Adipocyte (in vitro differentiated cells): ENCODE measurements at regions not wholly inside any gene's neighbourhood (a gene's known extent, or its start where the extent isn't known, plus 50 kb on each side); places are given as distances from the start of the nearest gene placed in this dataset.

Source experiments
- DNase-seq: peaks from one replicate; pipeline ENCODE4 v3.0.0-alpha.2; 2015; ENCODE audit warnings: low read depth
- H3K27me3 ChIP-seq: replicated peaks from 2 replicates; pipeline ENCODE4 v1.7.0; 2013; ENCODE audit warnings: mild to moderate bottlenecking, low read length, moderate library complexity; ENCODE audit not compliant: control insufficient read depth, insufficient read depth
- H3K36me3 ChIP-seq: 2 replicates; pipeline ENCODE4 v1.7.0; 2013; ENCODE audit warnings: low read length, mild to moderate bottlenecking, moderate library complexity; ENCODE audit not compliant: control insufficient read depth, insufficient read depth, severe bottlenecking
- H3K4me1 ChIP-seq: 2 replicates; pipeline ENCODE4 v1.7.0; 2013; ENCODE audit warnings: mild to moderate bottlenecking, low read length, moderate library complexity; ENCODE audit not compliant: control insufficient read depth, insufficient read depth
- H3K4me3 ChIP-seq: 2 replicates; pipeline ENCODE4 v1.7.0; 2013; ENCODE audit warnings: mild to moderate bottlenecking, low read length, moderate library complexity
- H3K9ac ChIP-seq: 2 replicates; pipeline ENCODE4 v1.7.0; 2013; ENCODE audit warnings: mild to moderate bottlenecking, low read length, moderate library complexity
- H3K9me3 ChIP-seq: 2 replicates; pipeline ENCODE4 v1.7.0; 2013; ENCODE audit warnings: mild to moderate bottlenecking, low read length, moderate library complexity; ENCODE audit not compliant: control insufficient read depth

DNA sequence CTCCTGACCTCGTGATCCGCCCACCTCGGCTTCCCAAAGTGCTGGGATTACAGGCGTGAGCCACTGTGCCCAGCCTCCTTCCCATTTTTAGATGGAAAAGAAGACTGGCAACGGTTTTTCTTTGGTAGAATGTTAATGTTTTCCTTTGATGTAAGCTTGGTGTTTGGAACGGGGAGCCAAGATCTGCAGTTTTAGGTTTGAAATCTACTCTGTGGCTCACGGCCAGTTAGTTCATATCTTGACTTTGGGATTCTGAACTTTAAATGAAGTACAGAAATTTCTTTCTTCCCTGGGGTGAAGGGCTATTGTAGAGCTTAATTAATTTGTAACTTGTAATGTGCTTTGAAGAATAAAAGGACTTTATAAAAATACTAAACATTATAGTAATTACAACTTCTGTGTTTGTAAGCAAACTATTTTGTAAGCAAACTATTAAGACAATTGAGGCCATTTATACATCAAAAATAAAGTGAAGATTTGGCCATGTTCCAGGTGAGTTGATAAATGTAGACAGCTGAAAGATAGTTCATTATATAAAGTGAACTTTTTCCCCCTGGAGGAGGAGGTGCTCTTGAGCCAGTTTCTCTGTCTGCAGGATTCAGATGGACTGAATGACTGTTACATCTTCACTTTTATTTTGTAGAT lies 117.1 kb upstream of the TUT7 start:
- H3K36me3 ChIP-seq, result no peaks in the 10 kb centered on the region
- no peaks in the 10 kb centered on the region for H3K9me3 ChIP-seq
- H3K9ac ChIP-seq, result no peak overlapping the region
- no peaks in the 10 kb centered on the region for H3K27me3 ChIP-seq
- H3K4me1 ChIP-seq, result peaks cover 11% of the 10 kb centered on the region
- H3K4me3 ChIP-seq, result no peak overlapping the region
- DNase-seq, result no peak

DNA sequence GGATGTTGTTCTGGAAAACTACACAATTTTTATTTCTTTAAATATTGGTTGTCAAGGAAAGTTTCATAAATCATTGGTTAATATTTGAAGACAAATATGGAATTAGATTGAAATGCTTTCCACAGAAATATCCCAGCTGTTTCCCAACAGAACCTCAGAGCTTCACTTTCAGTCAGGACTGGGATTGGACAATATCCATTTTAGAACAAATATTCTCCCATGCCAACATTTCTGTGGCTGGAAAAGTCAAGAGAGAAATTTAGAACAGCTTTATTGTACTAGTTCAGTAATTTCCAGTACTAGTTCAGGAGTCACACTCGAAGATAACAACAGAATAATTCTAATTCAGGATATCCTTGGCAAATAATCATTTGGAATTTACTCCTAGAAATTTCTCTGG lies 116.1 kb upstream of the TUT7 start:
- Histone ChIP-seq H3K4me3 (no peak overlapping the region), H3K36me3 (no peaks in the 10 kb centered on the region), H3K4me1 (peaks cover 11% of the 10 kb centered on the region), H3K9me3 (no peaks in the 10 kb centered on the region), H3K9ac (no peak overlapping the region), H3K27me3 (no peaks in the 10 kb centered on the region)
- DNase-seq, result peak; percentile 82

DNA sequence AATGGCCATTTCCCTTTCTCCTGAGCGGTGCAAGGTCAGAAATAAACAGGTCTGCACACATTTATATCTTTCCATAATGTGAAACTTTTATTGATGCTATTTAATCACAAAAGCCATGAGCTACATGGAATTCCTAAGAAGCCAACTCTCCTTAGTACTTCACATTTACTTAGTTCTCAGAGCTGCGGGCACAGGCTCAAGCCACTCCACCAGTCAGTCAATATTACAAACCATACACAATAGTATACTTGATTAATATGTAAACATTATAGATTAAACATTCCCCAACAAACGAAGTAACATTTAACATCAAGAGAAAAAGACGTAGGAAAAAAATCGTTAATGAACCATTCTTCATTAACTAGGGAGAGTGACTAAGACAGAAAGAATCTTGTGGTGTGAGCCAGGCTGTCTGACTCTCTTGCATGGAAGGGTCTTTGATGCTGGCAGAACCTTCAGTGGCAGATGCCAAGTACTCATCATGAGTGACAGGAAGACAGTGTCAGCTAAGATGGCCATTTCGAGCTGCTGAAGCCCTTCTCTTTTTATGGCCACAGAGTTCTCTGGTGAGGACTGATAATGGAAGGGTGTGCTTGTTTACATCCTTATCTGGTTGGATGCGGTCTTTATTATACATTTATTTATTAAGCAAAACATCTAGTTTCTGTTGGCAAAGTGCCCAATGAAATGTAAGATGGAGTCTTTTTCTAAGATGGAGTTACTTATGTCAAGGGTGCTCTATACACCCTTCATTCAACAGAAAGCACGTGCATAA lies 115.5 kb upstream of the TUT7 start:
- Histone ChIP-seq H3K9ac (no peak overlapping the region), H3K9me3 (no peaks in the 10 kb centered on the region), H3K4me1 (peaks cover 11% of the 10 kb centered on the region), H3K27me3 (peaks cover 1% of the 10 kb centered on the region), H3K36me3 (no peaks in the 10 kb centered on the region), H3K4me3 (no peak overlapping the region)
- no peak for DNase-seq

DNA sequence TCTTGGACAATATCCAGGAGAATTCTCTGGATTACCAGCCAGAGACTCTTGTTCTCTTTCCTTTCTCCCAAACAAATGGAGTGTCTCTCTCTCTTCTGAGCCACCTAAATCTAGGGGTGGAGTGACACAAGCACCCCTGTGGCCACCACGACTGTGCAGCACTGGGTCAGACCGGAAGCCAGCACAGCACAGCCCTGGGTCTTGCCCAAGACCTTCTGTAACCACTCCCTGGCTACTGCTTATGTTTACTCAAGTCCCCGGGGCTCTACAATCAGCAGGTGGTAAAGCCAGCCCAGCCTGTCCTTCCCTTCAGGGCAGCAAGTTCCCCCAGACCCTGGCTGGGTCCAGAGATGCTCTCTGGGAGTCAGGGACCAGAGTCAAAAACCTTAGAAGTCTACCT lies 110.0 kb upstream of the TUT7 start:
- H3K9ac ChIP-seq, result no peak overlapping the region
- H3K4me1 ChIP-seq, result peaks cover 14% of the 10 kb centered on the region
- no peak for DNase-seq
- no peak overlapping the region for H3K4me3 ChIP-seq
- no peaks in the 10 kb centered on the region for H3K36me3 ChIP-seq
- H3K9me3 ChIP-seq, result no peaks in the 10 kb centered on the region
- H3K27me3 ChIP-seq, result peaks cover 5% of the 10 kb centered on the region

DNA sequence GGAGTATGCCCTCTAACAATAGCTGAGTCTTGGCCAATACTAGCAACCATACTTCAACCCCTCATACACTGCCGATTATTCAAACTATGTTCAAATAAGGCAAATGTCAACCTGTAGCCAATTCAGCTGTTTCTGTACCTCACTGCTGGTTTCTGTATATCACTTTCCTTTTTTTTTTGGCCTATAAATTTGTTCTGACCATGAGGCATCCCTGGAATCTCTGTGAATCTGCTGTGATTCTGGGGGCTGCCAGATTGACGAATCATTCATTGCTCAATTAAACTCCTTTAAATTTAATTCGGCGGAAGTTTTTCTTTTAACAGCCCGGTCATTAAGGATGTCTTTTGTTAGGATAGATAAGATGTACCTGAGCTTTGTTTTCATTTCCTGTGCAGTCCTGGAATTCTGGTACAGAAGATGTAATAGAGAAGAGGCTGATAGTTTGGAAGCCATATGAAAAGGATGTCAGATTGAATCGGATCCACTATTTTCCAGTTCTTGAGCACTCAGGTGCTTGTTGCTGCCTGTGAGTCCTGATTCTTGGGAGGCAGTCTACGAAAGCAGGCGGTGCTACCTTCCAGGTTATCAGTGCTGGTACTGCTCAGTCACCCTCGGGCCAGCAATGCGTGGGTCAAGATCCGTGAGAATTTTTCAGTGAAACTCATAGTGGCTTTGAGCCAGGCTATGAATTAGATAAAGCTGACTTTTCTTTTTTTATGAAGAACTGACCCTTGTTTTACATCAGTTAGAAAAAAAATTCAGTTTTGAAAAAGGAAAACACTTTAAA lies 106.2 kb upstream of the TUT7 start:
- no peaks in the 10 kb centered on the region for H3K36me3 ChIP-seq

DNA sequence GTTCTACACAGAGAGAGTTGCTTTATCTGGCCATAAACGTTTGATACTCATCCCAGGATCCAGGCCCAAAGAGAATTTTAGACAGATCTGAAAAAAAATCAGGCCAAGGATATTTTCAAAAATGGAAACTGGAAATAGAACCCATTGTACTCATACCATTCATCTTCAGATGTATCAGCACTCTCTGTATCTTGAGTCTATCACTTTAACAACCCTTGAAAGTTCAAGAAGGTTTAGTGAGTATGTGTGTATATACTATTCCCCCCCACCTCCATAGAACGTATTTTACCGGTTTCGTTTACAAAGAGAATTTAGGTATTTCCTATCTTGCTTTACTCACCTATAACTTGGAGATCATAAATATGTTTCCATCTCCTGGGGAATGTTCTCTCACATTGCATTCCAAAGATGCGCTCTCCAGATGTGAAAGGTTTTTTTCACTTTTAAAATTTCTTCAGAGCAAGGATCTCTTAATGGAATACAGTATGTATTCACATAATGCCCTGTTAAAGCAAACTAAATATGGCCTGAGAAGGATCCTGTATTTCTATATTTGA lies 105.5 kb upstream of the TUT7 start:
- H3K4me1 ChIP-seq, result peaks cover 26% of the 10 kb centered on the region
- H3K27me3 ChIP-seq, result peaks cover 4% of the 10 kb centered on the region
- no peak for DNase-seq
- H3K4me3 ChIP-seq, result no peak overlapping the region
- H3K9me3 ChIP-seq, result no peaks in the 10 kb centered on the region
- no peaks in the 10 kb centered on the region for H3K36me3 ChIP-seq
- H3K9ac ChIP-seq, result no peak overlapping the region

More for the DNA sequence above, 106.2 kb upstream of the TUT7 start:
- H3K4me1 ChIP-seq, result peaks cover 18% of the 10 kb centered on the region
- no peak overlapping the region for H3K9ac ChIP-seq
- peak; percentile 56 for DNase-seq
- no peak overlapping the region for H3K4me3 ChIP-seq
- H3K9me3 ChIP-seq, result no peaks in the 10 kb centered on the region
- H3K27me3 ChIP-seq, result peaks cover 5% of the 10 kb centered on the region

DNA sequence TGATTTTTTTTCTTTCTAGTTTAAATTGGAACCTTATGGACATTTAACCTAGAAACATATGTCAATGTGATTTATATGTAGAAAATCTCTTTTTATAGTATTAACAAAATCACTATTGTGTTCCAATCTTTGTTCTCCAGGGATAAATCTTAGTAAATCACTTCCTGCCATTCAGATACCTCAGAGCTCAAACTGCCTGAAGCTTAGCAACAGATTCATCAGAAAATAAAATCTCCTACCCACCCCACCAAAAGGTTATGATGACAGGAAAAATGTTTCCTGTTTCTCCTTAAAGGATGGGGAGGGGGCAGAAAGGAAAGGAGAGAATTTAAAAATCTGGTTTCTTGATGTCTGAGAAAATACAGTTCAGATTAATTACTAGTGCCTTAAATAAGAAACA lies 105.0 kb upstream of the TUT7 start:
- Histone ChIP-seq H3K9me3 (no peaks in the 10 kb centered on the region), H3K9ac (no peak overlapping the region), H3K27me3 (no peaks in the 10 kb centered on the region), H3K36me3 (no peaks in the 10 kb centered on the region), H3K4me3 (no peak overlapping the region), H3K4me1 (peaks cover 30% of the 10 kb centered on the region)
- no peak for DNase-seq

DNA sequence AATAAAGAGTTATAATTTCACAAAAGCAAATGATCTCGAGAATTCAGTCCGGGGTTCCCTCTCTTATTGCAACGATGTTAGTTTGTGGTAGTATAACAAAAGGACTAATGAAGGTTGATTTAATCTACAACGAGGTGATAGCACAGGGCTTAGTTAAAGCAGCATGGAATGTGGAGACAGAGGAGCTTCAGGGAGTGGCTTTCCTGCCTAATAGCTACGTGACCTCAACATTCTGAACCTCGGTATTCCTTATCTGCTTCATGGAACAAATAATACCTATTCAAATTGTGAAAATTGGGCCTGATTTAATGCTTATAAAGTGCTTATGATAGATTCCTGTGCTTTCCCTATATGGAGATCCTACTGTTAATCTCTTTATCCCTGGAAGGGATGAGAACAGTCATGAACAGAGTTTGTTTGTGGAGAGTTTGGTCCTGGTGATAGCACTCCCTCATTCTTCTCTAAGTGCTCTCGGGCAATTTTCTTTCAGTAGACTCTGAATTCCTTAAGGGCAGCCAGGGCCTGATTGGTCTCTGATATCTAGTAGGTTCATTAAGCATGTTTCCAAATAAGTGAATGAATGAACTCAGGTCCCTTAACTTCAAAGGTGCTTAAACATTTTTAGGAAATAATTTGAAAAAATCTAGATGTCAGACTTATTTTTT lies 104.1 kb upstream of the TUT7 start:
- H3K4me3 ChIP-seq, result no peak overlapping the region

DNA sequence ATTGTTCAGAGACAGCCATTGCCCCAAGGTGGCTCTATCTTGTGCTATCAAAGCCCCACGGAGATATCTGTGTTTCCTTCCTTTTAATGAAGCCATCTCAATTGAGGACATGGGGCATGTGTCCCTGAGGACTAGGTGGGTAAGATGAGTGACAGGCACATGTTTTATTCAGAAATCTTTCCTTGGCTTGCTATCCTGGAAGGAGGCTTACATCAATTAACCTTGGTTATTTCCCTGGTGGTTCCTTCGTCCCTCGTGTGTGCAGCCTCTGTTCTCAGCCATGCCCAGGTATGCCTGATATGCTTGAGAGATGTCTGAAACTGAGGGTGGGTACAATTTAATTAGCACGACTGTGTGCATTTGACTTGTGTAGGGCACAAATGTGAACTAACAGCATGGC lies 102.2 kb upstream of the TUT7 start:
- H3K4me1 ChIP-seq, result peaks cover 43% of the 10 kb centered on the region
- no peak overlapping the region for H3K9ac ChIP-seq
- H3K36me3 ChIP-seq, result no peaks in the 10 kb centered on the region
- H3K27me3 ChIP-seq, result no peaks in the 10 kb centered on the region
- H3K9me3 ChIP-seq, result no peaks in the 10 kb centered on the region
- H3K4me3 ChIP-seq, result no peak overlapping the region
- no peak for DNase-seq

More for the DNA sequence above, 104.1 kb upstream of the TUT7 start:
- H3K9me3 ChIP-seq, result no peaks in the 10 kb centered on the region
- H3K36me3 ChIP-seq, result no peaks in the 10 kb centered on the region
- DNase-seq, result no peak
- no peaks in the 10 kb centered on the region for H3K27me3 ChIP-seq
- peaks cover 31% of the 10 kb centered on the region for H3K4me1 ChIP-seq
- no peak overlapping the region for H3K9ac ChIP-seq

DNA sequence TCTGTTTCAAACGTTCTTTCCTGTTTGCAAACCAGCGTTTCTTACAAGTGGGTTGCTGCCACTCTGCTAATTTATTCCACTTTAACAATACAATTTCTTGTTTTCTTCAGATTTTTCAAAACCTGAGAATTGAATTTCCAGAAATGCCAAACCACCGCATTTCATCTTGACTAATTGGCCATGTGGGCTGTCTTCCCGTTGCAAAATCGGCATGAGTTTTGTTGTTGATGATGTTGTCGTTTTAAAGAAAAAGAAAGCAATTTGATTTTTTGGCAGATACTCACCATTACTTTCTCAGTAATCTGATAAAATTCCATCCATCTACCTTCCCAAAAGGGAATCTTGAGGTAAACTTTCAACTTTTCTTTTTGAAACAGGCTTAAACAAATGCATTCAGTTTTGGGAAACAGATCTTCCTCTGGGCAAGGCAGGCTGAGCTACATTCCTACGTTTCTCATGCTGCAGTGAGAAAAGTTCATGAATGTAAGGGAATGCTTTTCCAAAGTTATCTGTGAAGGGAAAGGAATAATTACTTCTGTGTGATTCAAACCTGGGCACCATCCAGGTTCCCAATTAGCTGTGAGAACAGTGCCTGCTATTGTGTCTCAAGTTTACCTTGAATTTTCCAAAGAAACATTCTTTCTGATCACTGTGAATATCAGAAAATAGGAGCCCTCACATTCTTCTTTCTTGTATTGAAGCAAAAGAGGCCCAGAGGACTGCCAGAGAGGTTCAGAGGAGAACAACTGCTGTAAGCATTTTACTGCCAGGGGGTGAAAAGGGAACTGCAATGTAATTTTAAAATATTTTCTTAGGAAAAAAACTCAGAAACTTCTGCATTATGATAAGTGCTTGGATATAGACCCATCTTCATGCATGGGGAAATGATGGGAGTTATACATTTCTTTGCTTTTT lies 100.7 kb upstream of the TUT7 start:
- Histone ChIP-seq H3K9ac (peak overlapping the region; percentile 35), H3K9me3 (no peaks in the 10 kb centered on the region), H3K4me3 (peak overlapping the region; percentile 62), H3K4me1 (peaks cover 37% of the 10 kb centered on the region), H3K27me3 (no peaks in the 10 kb centered on the region), H3K36me3 (no peaks in the 10 kb centered on the region)
- DNase-seq, result peak; percentile 55
